Heart left ventricle (tissue), 13 donors: ENCODE measurements at regions not wholly inside any gene's neighbourhood (a gene's known extent, or its start where the extent isn't known, plus 50 kb on each side); places are given as distances from the start of the nearest gene placed in this dataset.

Source experiments
- POLR2A ChIP-seq, 2 donors: fragments of 450-650 bp; IDR thresholded peaks; one replicate each; pipeline ENCODE4 v1.6.1; 2017; ENCODE audit warnings: antibody characterized with exemption in 2 of 2, mild to moderate bottlenecking in 2 of 2, moderate library complexity in 2 of 2
- TF ChIP-seq, protein P1 (sequence below), 12 donors: fragments of 200-600 bp; sonication (generic) in 4 of 12; IDR thresholded peaks; one replicate each; pipeline versions ENCODE4 v1.5.0 to v1.8.0; 2018 to 2022; ENCODE audit warnings: antibody characterized with exemption in 12 of 12, mild to moderate bottlenecking in 5 of 12
- donor health status: ischemic (EF 13 %, LVEDD 7.1; RV severe dilation, severe dysfunction).
- donor health status: DM: no; HTN: yes; CAD: no.
- donor health status: DM: no; HTN: no; CAD: no.
- donor health status: ischemic (EF 25% LVEDD 6.9; RV normal size, moderate dysfunction).
- donor health status: ischemic (EF 25% LVEDD 5.7; RV mildly dilated, moderate dysfunction).
- donor health status: ischemic (EF 35%, LVEDD 5.7; RV mildly dilated, moderate dysfunction).
- donor health status: nonischemic (EF 11% LVEDD 7.7; RV severe dilation, severe dysfunction).
- donor health status: DM: yes; HTN: yes; CAD: no.
- donor health status: PGD.
- donor health status: ischemic (EF 29% LVEDD 5.4; RV normal size, mild dysfunction).
- donor health status: nonischemic (EF 23%, LVEDD 6.1; RV moderate dilation, normal function).

DNA sequence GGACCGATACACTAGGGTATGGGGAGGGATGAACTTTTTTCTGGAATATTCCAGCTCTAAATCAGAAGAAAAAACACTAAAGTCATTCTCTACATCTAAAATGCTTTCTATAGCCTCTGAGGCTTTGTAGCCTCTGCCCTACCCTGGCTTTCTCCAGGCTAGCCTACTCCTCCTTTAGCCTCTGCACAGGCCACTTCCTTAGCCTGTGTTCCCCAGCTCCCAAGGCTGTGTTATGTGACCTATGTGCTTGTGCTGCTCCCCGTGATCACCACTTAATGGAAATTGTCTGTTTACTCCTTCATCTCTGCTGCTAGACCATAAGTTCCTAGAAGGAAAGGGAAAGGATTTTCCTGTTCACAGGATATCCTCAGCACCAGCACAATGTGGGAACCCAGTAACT is 92.8 kb downstream of the SEC16B start:
- no peak for TF ChIP-seq POLR2A (IDR thresholded peaks at IDR 0.05)
- TF ChIP-seq, protein P1, sequence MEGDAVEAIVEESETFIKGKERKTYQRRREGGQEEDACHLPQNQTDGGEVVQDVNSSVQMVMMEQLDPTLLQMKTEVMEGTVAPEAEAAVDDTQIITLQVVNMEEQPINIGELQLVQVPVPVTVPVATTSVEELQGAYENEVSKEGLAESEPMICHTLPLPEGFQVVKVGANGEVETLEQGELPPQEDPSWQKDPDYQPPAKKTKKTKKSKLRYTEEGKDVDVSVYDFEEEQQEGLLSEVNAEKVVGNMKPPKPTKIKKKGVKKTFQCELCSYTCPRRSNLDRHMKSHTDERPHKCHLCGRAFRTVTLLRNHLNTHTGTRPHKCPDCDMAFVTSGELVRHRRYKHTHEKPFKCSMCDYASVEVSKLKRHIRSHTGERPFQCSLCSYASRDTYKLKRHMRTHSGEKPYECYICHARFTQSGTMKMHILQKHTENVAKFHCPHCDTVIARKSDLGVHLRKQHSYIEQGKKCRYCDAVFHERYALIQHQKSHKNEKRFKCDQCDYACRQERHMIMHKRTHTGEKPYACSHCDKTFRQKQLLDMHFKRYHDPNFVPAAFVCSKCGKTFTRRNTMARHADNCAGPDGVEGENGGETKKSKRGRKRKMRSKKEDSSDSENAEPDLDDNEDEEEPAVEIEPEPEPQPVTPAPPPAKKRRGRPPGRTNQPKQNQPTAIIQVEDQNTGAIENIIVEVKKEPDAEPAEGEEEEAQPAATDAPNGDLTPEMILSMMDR (IDR thresholded peaks at IDR 0.05): no peak
